CD4-positive, CD25-positive, alpha-beta regulatory T cell (primary cell): ENCODE measurements at regions not wholly inside any gene's neighbourhood (a gene's known extent, or its start where the extent isn't known, plus 50 kb on each side); places are given as distances from the start of the nearest gene placed in this dataset.
A peak's percentile ranks its signal among the peaks of the same experiment; 100 is the strongest.

Experiments
- ATAC-seq, 2 donors: fragments of 150-1000 bp; cut with Tn5 transposase; one replicate each; pipeline ENCODE4 v1.10.0; 2021; ENCODE audit warnings: low read depth in 2 of 2, moderate number of reproducible peaks in 2 of 2, moderate library complexity in 1 of 2
- DNase-seq, 3 donors: peaks; one replicate each; pipeline versions ENCODE4 v3.0.0 to v3.0.0-alpha.2; 2012 to 2022; ENCODE audit warnings: mixed read lengths in 1 of 3
- H3K27ac ChIP-seq: one replicate; pipeline ENCODE4 v1.7.0; 2013; ENCODE audit warnings: mild to moderate bottlenecking, low read length; ENCODE audit not compliant: insufficient read depth, poor library complexity, severe bottlenecking
- H3K27me3 ChIP-seq: one replicate; pipeline ENCODE4 v1.7.0; 2013; ENCODE audit warnings: low read length; ENCODE audit not compliant: control insufficient read depth, insufficient read depth
- H3K36me3 ChIP-seq: one replicate; pipeline ENCODE4 v1.7.0; 2013; ENCODE audit warnings: mild to moderate bottlenecking, low read length, moderate library complexity; ENCODE audit not compliant: control insufficient read depth, insufficient read depth
- H3K4me1 ChIP-seq: 2 replicates; pipeline ENCODE4 v1.7.0; 2013; ENCODE audit warnings: mild to moderate bottlenecking, low read length; ENCODE audit not compliant: insufficient read depth, control insufficient read depth, poor library complexity, severe bottlenecking
- H3K4me3 ChIP-seq: one replicate; pipeline ENCODE4 v1.7.0; 2013; ENCODE audit warnings: low read depth, mild to moderate bottlenecking, low read length, moderate library complexity
- H3K9me3 ChIP-seq, 2 experiments: 1 replicate in 1 of 2; 2 replicates in 1 of 2; pipeline ENCODE4 v1.7.0; 2013; ENCODE audit warnings: low read length in 2 of 2, mild to moderate bottlenecking in 1 of 2, moderate library complexity in 1 of 2; ENCODE audit not compliant: control insufficient read depth in 2 of 2
- H3K27ac Mint-ChIP-seq, 3 donors: one replicate each; pipeline ENCODE4 v1.8.0; 2020 to 2022; ENCODE audit warnings: mild to moderate bottlenecking in 3 of 3, mixed read lengths in 3 of 3, moderate library complexity in 2 of 3
- H3K27me3 Mint-ChIP-seq: one replicate; pipeline ENCODE4 v1.8.0; 2022; ENCODE audit warnings: mild to moderate bottlenecking, mixed read lengths
- H3K36me3 Mint-ChIP-seq: one replicate; pipeline ENCODE4 v1.8.0; 2020; ENCODE audit warnings: mixed read lengths
- H3K4me1 Mint-ChIP-seq, 4 donors: one replicate each; pipeline ENCODE4 v1.8.0; 2020 to 2022; ENCODE audit warnings: mixed read lengths in 4 of 4, mild to moderate bottlenecking in 1 of 4
- H3K4me3 Mint-ChIP-seq, 4 donors: one replicate each; pipeline ENCODE4 v1.8.0; 2020 to 2022; ENCODE audit warnings: mild to moderate bottlenecking in 4 of 4, mixed read lengths in 4 of 4, moderate library complexity in 3 of 4
- H3K9me3 Mint-ChIP-seq, 7 donors: one replicate each; pipeline ENCODE4 v1.8.0; 2020 to 2022; ENCODE audit warnings: mixed read lengths in 7 of 7, mild to moderate bottlenecking in 3 of 7, moderate library complexity in 2 of 7

DNA sequence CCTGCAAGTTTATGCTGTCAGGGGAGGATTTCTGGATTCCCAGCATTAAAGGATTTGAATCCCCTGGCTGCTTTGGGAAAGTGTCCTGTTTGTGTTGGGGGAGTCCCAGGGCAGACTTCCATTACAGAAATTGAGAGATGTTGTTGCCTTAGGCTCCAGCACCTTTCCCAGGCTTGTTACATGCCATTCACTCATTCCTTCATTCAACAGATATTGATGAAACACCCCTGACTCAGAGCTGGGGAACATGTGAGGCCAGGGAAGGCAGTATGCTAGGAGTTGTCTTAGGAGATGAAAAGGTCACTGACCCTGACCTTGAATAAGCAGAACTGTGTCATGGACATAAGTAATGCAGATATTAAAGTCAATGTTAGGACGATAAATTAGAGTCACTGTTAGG is 161.7 kb downstream of the NTMT2 start:
- no peak overlapping the region for H3K27ac ChIP-seq
- no peak overlapping the region for H3K4me3 ChIP-seq
- no peaks in the 10 kb centered on the region for H3K9me3 ChIP-seq
- Mint-ChIP-seq H3K9me3 (no peaks in the 10 kb centered on the region), H3K27ac (no peak overlapping the region), H3K4me3 (no peak overlapping the region), H3K36me3 (no peaks in the 10 kb centered on the region), H3K4me1 (no peaks in the 10 kb centered on the region), H3K27me3 (peaks cover 2% of the 10 kb centered on the region)
- H3K36me3 ChIP-seq, result no peaks in the 10 kb centered on the region
- ATAC-seq, result no peak
- no peak for DNase-seq
- peaks cover 5% of the 10 kb centered on the region for H3K27me3 ChIP-seq
- H3K4me1 ChIP-seq, result no peaks in the 10 kb centered on the region

- Histone ChIP-seq H3K9me3 (no peaks in the 10 kb centered on the region), H3K4me1 (no peaks in the 10 kb centered on the region), H3K36me3 (no peaks in the 10 kb centered on the region), H3K4me3 (no peak overlapping the region), H3K27ac (no peak overlapping the region), H3K27me3 (peaks cover 5% of the 10 kb centered on the region)
- Mint-ChIP-seq H3K9me3 (peaks cover 0 to 2% (median 0%) of the 10 kb centered on the region in 7 donors), H3K4me3 (no peak overlapping the region), H3K27ac (no peak overlapping the region), H3K36me3 (no peaks in the 10 kb centered on the region), H3K4me1 (no peaks in the 10 kb centered on the region), H3K27me3 (peaks cover 12% of the 10 kb centered on the region)
- ATAC-seq, result no peak
- DNase-seq, result no peak
These were observed 163.7 kb downstream of the NTMT2 start for GRCh38 chr1:170309389-170310013.

- Mint-ChIP-seq H3K27ac (no peak overlapping the region), H3K36me3 (no peaks in the 10 kb centered on the region), H3K4me1 (no peaks in the 10 kb centered on the region), H3K9me3 (peaks cover 0 to 2% (median 0%) of the 10 kb centered on the region in 7 donors), H3K27me3 (peaks cover 12% of the 10 kb centered on the region), H3K4me3 (no peak overlapping the region)
- no peak for DNase-seq
- no peak for ATAC-seq
- no peaks in the 10 kb centered on the region for H3K4me1 ChIP-seq
- no peak overlapping the region for H3K4me3 ChIP-seq
- no peak overlapping the region for H3K27ac ChIP-seq
- H3K9me3 ChIP-seq, result no peaks in the 10 kb centered on the region
- no peaks in the 10 kb centered on the region for H3K36me3 ChIP-seq
- peaks cover 5% of the 10 kb centered on the region for H3K27me3 ChIP-seq
These were observed 164.3 kb downstream of the NTMT2 start for GRCh38 chr1:170310014-170310405.

- H3K4me1 Mint-ChIP-seq, result no peaks in the 10 kb centered on the region
- Histone ChIP-seq H3K4me1 (no peaks in the 10 kb centered on the region), H3K4me3 (no peak overlapping the region), H3K36me3 (no peaks in the 10 kb centered on the region), H3K27ac (no peak overlapping the region), H3K9me3 (no peaks in the 10 kb centered on the region), H3K27me3 (peaks cover 2% of the 10 kb centered on the region)
- H3K27ac Mint-ChIP-seq, result no peak overlapping the region
- no peak for DNase-seq
- ATAC-seq, result no peak
- peaks cover 12% of the 10 kb centered on the region for H3K27me3 Mint-ChIP-seq
- H3K4me3 Mint-ChIP-seq, result no peak overlapping the region
- H3K9me3 Mint-ChIP-seq, result peaks cover 0 to 3% (median 0%) of the 10 kb centered on the region in 7 donors
- no peaks in the 10 kb centered on the region for H3K36me3 Mint-ChIP-seq
These were observed 165.2 kb downstream of the NTMT2 start for GRCh38 chr1:170310951-170311350.

DNA sequence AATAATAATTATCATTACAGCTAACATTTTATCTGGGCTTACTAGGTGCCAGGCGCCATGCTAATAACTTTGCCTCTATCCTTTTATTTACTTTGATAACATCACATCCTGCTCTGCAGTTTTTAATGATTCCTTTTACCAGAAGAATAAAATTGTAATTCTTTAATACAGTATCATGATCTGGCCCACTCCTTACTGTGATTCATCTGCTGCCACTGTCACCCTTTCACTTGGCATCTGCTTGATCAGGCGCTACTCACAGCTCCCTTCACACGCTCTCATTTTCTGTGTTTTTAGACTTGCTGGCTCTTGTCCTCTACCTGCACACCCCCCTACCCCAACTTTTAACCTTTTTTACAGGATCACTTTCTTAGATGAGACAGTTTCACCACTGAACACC is 167.5 kb downstream of the NTMT2 start:
- Mint-ChIP-seq H3K4me3 (peak overlapping the region in 1 of 4 donors; percentile 28), H3K36me3 (no peaks in the 10 kb centered on the region), H3K27me3 (peaks cover 12% of the 10 kb centered on the region), H3K27ac (peak overlapping the region in 1 of 3 donors; percentile 0), H3K4me1 (no peaks in the 10 kb centered on the region), H3K9me3 (peaks cover 0 to 3% (median 0%) of the 10 kb centered on the region in 7 donors)
- no peak for ATAC-seq
- no peaks in the 10 kb centered on the region for H3K36me3 ChIP-seq
- H3K4me3 ChIP-seq, result no peak overlapping the region
- no peaks in the 10 kb centered on the region for H3K9me3 ChIP-seq
- no peaks in the 10 kb centered on the region for H3K27me3 ChIP-seq
- no peak overlapping the region for H3K27ac ChIP-seq
- no peaks in the 10 kb centered on the region for H3K4me1 ChIP-seq
- no peak for DNase-seq

- no peaks in the 10 kb centered on the region for H3K36me3 ChIP-seq
- no peaks in the 10 kb centered on the region for H3K4me1 ChIP-seq
- no peak overlapping the region for H3K4me3 ChIP-seq
- ATAC-seq (no peak), DNase-seq (no peak)
- Mint-ChIP-seq H3K27ac (no peak overlapping the region), H3K4me1 (no peaks in the 10 kb centered on the region), H3K36me3 (no peaks in the 10 kb centered on the region), H3K4me3 (no peak overlapping the region), H3K27me3 (peaks cover 12% of the 10 kb centered on the region), H3K9me3 (peaks cover 0 to 8% (median 0%) of the 10 kb centered on the region in 7 donors)
- H3K9me3 ChIP-seq, result no peaks in the 10 kb centered on the region
- no peaks in the 10 kb centered on the region for H3K27me3 ChIP-seq
- H3K27ac ChIP-seq, result no peak overlapping the region
These were observed 170.5 kb downstream of the NTMT2 start for GRCh38 chr1:170316270-170316669.

GRCh38 chr1:170318141-170318540 is 172.4 kb downstream of the NTMT2 start:
- no peak for DNase-seq
- H3K27me3 ChIP-seq, result no peaks in the 10 kb centered on the region
- Mint-ChIP-seq H3K36me3 (no peaks in the 10 kb centered on the region), H3K4me3 (no peak overlapping the region), H3K27me3 (peaks cover 4% of the 10 kb centered on the region), H3K9me3 (peaks cover 0 to 8% (median 0%) of the 10 kb centered on the region in 7 donors), H3K4me1 (no peaks in the 10 kb centered on the region), H3K27ac (no peak overlapping the region)
- no peak overlapping the region for H3K27ac ChIP-seq
- H3K36me3 ChIP-seq, result no peaks in the 10 kb centered on the region
- ATAC-seq, result no peak
- no peaks in the 10 kb centered on the region for H3K9me3 ChIP-seq
- no peak overlapping the region for H3K4me3 ChIP-seq
- no peaks in the 10 kb centered on the region for H3K4me1 ChIP-seq

DNA sequence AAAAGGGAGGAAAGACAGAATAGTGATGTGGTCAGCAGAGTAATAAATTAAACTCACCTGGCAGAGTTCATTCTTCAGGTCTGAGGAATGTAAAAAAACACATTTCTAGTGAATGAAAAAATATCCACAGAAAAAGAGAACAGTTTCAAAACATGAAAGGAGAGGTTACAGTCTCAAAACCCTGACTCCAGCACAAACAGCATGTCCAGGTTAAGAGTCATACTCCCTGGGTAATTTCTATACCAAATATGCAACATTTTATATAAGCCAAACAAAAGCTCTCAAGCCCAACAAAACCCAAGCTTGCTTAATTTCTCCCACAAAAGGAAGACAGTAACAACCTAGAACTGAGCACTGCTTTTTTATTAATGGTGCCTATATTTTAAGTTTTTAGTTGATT is 173.0 kb downstream of the NTMT2 start:
- DNase-seq, result no peak
- Histone ChIP-seq H3K27ac (no peak overlapping the region), H3K4me1 (no peaks in the 10 kb centered on the region), H3K27me3 (no peaks in the 10 kb centered on the region), H3K4me3 (no peak overlapping the region), H3K9me3 (no peaks in the 10 kb centered on the region), H3K36me3 (no peaks in the 10 kb centered on the region)
- Mint-ChIP-seq H3K9me3 (peaks cover 0 to 8% (median 0%) of the 10 kb centered on the region in 7 donors), H3K4me1 (no peaks in the 10 kb centered on the region), H3K4me3 (no peak overlapping the region), H3K27me3 (no peaks in the 10 kb centered on the region), H3K27ac (no peak overlapping the region), H3K36me3 (no peaks in the 10 kb centered on the region)
- ATAC-seq, result no peak
